Sigmoid colon (tissue), 6 donors: ENCODE measurements at regions not wholly inside any gene's neighbourhood (a gene's known extent, or its start where the extent isn't known, plus 50 kb on each side); places are given as distances from the start of the nearest gene placed in this dataset.

ENCODE experiments used
- DNase-seq: peaks from one replicate; pipeline ENCODE4 v3.0.0-alpha.2; 2019
- H3K27ac ChIP-seq, 4 donors: fragments of 200-600 bp; sonication (generic); one replicate each; pipeline ENCODE4 v1.5.1; 2016 to 2019; ENCODE audit warnings: mild to moderate bottlenecking in 1 of 4
- H3K27me3 ChIP-seq, 3 donors: fragments of 200-600 bp; sonication (generic); one replicate each; pipeline ENCODE4 v1.5.1; 2019; ENCODE audit warnings: mild to moderate bottlenecking in 1 of 3
- H3K36me3 ChIP-seq, 4 donors: fragments of 200-600 bp; sonication (generic); one replicate each; pipeline ENCODE4 v1.5.1; 2016 to 2019
- H3K4me1 ChIP-seq, 4 donors: fragments of 200-600 bp; sonication (generic); one replicate each; pipeline ENCODE4 v1.5.1; 2017 to 2019
- H3K4me3 ChIP-seq, 4 donors: fragments of 200-600 bp; sonication (generic); one replicate each; pipeline ENCODE4 v1.5.1; 2017 to 2019; ENCODE audit warnings: mild to moderate bottlenecking in 2 of 4, moderate library complexity in 1 of 4
- H3K9me3 ChIP-seq, 4 donors: fragments of 200-600 bp in 3 of 4; sonication (generic) in 3 of 4; one replicate each; pipeline versions ENCODE4 v1.5.1 to v1.6.1; 2013 to 2019
- CTCF ChIP-seq, 4 experiments: fragments of 450-650 bp in 3 of 4; fragments of 200-600 bp in 1 of 4; IDR thresholded peaks; one replicate each; pipeline ENCODE4 v1.5.1; 2016 to 2019; ENCODE audit warnings: antibody characterized with exemption in 4 of 4, mild to moderate bottlenecking in 3 of 4, moderate library complexity in 2 of 4
- EP300 ChIP-seq, 4 donors: sonication (generic); formaldehyde crosslinking; IDR thresholded peaks; one replicate each; pipeline ENCODE4 v1.6.1; 2017; ENCODE audit warnings: antibody characterized with exemption in 4 of 4
- POLR2A ChIP-seq, 2 donors: fragments of 450-650 bp; IDR thresholded peaks; one replicate each; pipeline ENCODE4 v1.6.1; 2016; ENCODE audit warnings: antibody characterized with exemption in 2 of 2, mild to moderate bottlenecking in 2 of 2, moderate library complexity in 2 of 2
- POLR2AphosphoS5 ChIP-seq, 4 donors: sonication (generic); formaldehyde crosslinking; IDR thresholded peaks; one replicate each; pipeline ENCODE4 v1.6.1; 2017; ENCODE audit warnings: antibody characterized with exemption in 4 of 4
- WGBS, 2 donors: extraction: QIAGEN DNeasy Blood & Tissue Kit; methylation state at CpG; one replicate each; pipeline ENCODE4 v1.1.7; 2013; 5-methylcytosine and 5-hydroxymethylcytosine counted together
- intact Hi-C: fragments of 100-400 bp; cut with DNase I; formaldehyde crosslinking; loops from one replicate; pipeline ENCODE4 v1.15.1; 2023
- donor health status: healthy with polysubstance abuse.
- donor health status: healthy.

GRCh38 chr12:30813525-30814294 is 59.0 kb upstream of the CAPRIN2 start:
- TF ChIP-seq EP300 (IDR thresholded peaks at IDR 0.05) (no peak), POLR2A (IDR thresholded peaks at IDR 0.05) (no peak), POLR2AphosphoS5 (IDR thresholded peaks at IDR 0.05) (no peak), CTCF (IDR thresholded peaks at IDR 0.05) (no peak)
- no peak overlapping the region for H3K4me3 ChIP-seq
- no peaks in the 10 kb centered on the region for H3K36me3 ChIP-seq
- no peak overlapping the region for H3K27ac ChIP-seq
- intact Hi-C loops, result no loop called here
- H3K27me3 ChIP-seq, result peaks cover 0 to 4% (median 0%) of the 10 kb centered on the region in 3 donors
- no peak for DNase-seq
- 41 to 65% methylated on average over 3 of the region's 3 CpGs for WGBS, 2 donors
- H3K4me1 ChIP-seq, result no peaks in the 10 kb centered on the region
- H3K9me3 ChIP-seq, result no peaks in the 10 kb centered on the region

- Histone ChIP-seq H3K27ac (no peak overlapping the region), H3K9me3 (no peaks in the 10 kb centered on the region), H3K36me3 (no peaks in the 10 kb centered on the region), H3K4me3 (no peak overlapping the region), H3K4me1 (peaks cover 0 to 4% (median 2%) of the 10 kb centered on the region in 4 donors), H3K27me3 (peaks cover 0 to 4% (median 0%) of the 10 kb centered on the region in 3 donors)
- TF ChIP-seq POLR2A (IDR thresholded peaks at IDR 0.05), result no peak
- intact Hi-C loops, result no loop called here
- WGBS, 2 donors, result 59 to 78% methylated on average over 4 of the region's 4 CpGs
- DNase-seq, result no peak
These were observed 57.2 kb upstream of the CAPRIN2 start for GRCh38 chr12:30811966-30812365.

- intact Hi-C loops, result no loop called here
- WGBS, 2 donors, result 80 to 89% methylated on average over 2 of the region's 2 CpGs
- Histone ChIP-seq H3K36me3 (no peaks in the 10 kb centered on the region), H3K4me3 (no peak overlapping the region), H3K4me1 (peaks cover 0 to 4% (median 2%) of the 10 kb centered on the region in 4 donors), H3K27me3 (peaks cover 0 to 4% (median 0%) of the 10 kb centered on the region in 3 donors), H3K9me3 (no peaks in the 10 kb centered on the region), H3K27ac (no peak overlapping the region)
- no peak for TF ChIP-seq POLR2AphosphoS5 (IDR thresholded peaks at IDR 0.05)
- TF ChIP-seq CTCF (IDR thresholded peaks at IDR 0.05), result no peak
- TF ChIP-seq POLR2A (IDR thresholded peaks at IDR 0.05), result no peak
- TF ChIP-seq EP300 (IDR thresholded peaks at IDR 0.05), result no peak
- DNase-seq, result no peak
These were observed 56.2 kb upstream of the CAPRIN2 start for GRCh38 chr12:30810918-30811317.

DNA sequence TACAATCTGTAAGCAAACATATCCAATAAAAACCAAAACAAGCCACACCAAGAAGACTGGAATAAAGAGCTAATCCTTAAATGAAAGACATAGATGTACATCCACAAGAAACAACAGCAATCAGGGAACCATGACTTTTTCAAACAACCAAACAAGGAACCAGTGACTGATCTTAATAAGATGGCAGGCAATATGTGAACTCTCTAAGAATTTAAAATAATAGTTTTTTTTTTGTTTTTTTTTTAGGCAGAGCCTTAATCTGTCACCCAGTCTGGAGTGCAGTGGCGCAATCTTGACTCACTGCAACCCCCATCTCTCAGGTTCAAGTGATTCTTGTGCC is 52.9 kb upstream of the CAPRIN2 start:
- Histone ChIP-seq H3K27ac (no peak overlapping the region), H3K27me3 (peaks cover 0 to 4% (median 0%) of the 10 kb centered on the region in 3 donors), H3K4me3 (no peak overlapping the region), H3K36me3 (no peaks in the 10 kb centered on the region), H3K4me1 (peaks cover 0 to 4% (median 2%) of the 10 kb centered on the region in 4 donors), H3K9me3 (no peaks in the 10 kb centered on the region)
- WGBS, 2 donors, result 37 to 70% methylated on average over 1 of the region's 1 CpG
- TF ChIP-seq EP300 (IDR thresholded peaks at IDR 0.05) (no peak), CTCF (IDR thresholded peaks at IDR 0.05) (peak in 2 of 4 experiments; percentile 1 to 8)
- intact Hi-C loops, result loop anchor here (2.0 to 10.0 kb wide), 3 partner anchors 53 to 1733 kb away; partner anchors contain the start of genes CAPRIN2 and IPO8
- no peak for DNase-seq

GRCh38 chr12:30806989-30807694 is 52.4 kb upstream of the CAPRIN2 start:
- WGBS, 2 donors, result 56 to 63% methylated on average over 7 of the region's 7 CpGs
- Histone ChIP-seq H3K4me1 (peaks cover 0 to 4% (median 2%) of the 10 kb centered on the region in 4 donors), H3K9me3 (no peaks in the 10 kb centered on the region), H3K4me3 (no peak overlapping the region), H3K36me3 (no peaks in the 10 kb centered on the region), H3K27me3 (peaks cover 0 to 4% (median 0%) of the 10 kb centered on the region in 3 donors), H3K27ac (no peak overlapping the region)
- no peak for DNase-seq
- intact Hi-C loops, result loop anchor here (2.0 to 10.0 kb wide), 3 partner anchors 52 to 1732 kb away; partner anchors contain the start of genes CAPRIN2 and IPO8
- no peak for TF ChIP-seq EP300 (IDR thresholded peaks at IDR 0.05)
- TF ChIP-seq CTCF (IDR thresholded peaks at IDR 0.05), result peak; percentile 33 to 69 (median 60)
